ENCODE measurements at regions not wholly inside any gene's neighbourhood (a gene's known extent, or its start where the extent isn't known, plus 50 kb on each side); places are given as distances from the start of the nearest gene placed in this dataset.

GRCh38 chrX:82237328-82237727, 1035.4 kb downstream of the SH3BGRL start:
- H3K4me3 ChIP-seq (ENCODE audit: low read depth, low read length): no peak overlapping the region
- ChIA-PET CTCF (no interaction called here), POLR2A (no interaction called here)
- TF ChIP-seq SP3 (tag by site-specific recombination; IDR thresholded peaks at IDR 0.05) (no peak), ZNF501 (tag by site-specific recombination; IDR thresholded peaks at IDR 0.05) (no peak), ZFP37 (tag by site-specific recombination; IDR thresholded peaks at IDR 0.05) (no peak), ZNF792 (tag by site-specific recombination; IDR thresholded peaks at IDR 0.05) (no peak), ZNF16 (tag by site-specific recombination; IDR thresholded peaks at IDR 0.05; ENCODE audit: low read depth) (no peak), SETDB1 (IDR thresholded peaks at IDR 0.05; ENCODE audit: insufficient read length, low read length) (peak; percentile 71), ZNF777 (tag by site-specific recombination; IDR thresholded peaks at IDR 0.05; ENCODE audit: borderline replicate concordance) (no peak), TRIM28 (IDR thresholded peaks at IDR 0.05; ENCODE audit: borderline replicate concordance, low read length) (peak; percentile 91), OVOL3 (tag by site-specific recombination; IDR thresholded peaks at IDR 0.05) (no peak), ZNF423 (tag by site-specific recombination; IDR thresholded peaks at IDR 0.05) (no peak), ZNF529 (tag by site-specific recombination; IDR thresholded peaks at IDR 0.05; ENCODE audit: insufficient replicate concordance) (peak; percentile 19), SALL2 (tag by site-specific recombination; IDR thresholded peaks at IDR 0.05; ENCODE audit: borderline replicate concordance) (no peak), ZNF398 (tag by site-specific recombination; IDR thresholded peaks at IDR 0.05) (no peak), ZNF626 (tag by site-specific recombination; IDR thresholded peaks at IDR 0.05) (peak; percentile 92; the same call in 1 of the 2 replicates), ZNF658 (tag by site-specific recombination; IDR thresholded peaks at IDR 0.05) (no peak), KLF8 (tag by site-specific recombination; IDR thresholded peaks at IDR 0.05) (peak; percentile 35; the same call in 1 of the 2 replicates), YY2 (tag by site-specific recombination; IDR thresholded peaks at IDR 0.05) (no peak), KLF10 (tag by site-specific recombination; IDR thresholded peaks at IDR 0.05) (no peak), ZNF664 (tag by site-specific recombination; IDR thresholded peaks at IDR 0.05) (no peak), ZSCAN5A (tag by site-specific recombination; IDR thresholded peaks at IDR 0.05) (no peak), KLF17 (tag by site-specific recombination; IDR thresholded peaks at IDR 0.05) (no peak), ZNF239 (tag by site-specific recombination; IDR thresholded peaks at IDR 0.05) (no peak), HOXA7 (CRISPR knock-in tag; IDR thresholded peaks at IDR 0.05; ENCODE audit: borderline replicate concordance) (no peak), MZF1 (tag by site-specific recombination; IDR thresholded peaks at IDR 0.05; ENCODE audit: borderline replicate concordance) (no peak), ZNF2 (tag by site-specific recombination; IDR thresholded peaks at IDR 0.05) (no peak), WT1 (tag by site-specific recombination; IDR thresholded peaks at IDR 0.05) (no peak), ZNF155 (tag by site-specific recombination; IDR thresholded peaks at IDR 0.05) (no peak), ZSCAN16 (tag by site-specific recombination; IDR thresholded peaks at IDR 0.05) (no peak), ZNF148 (tag by site-specific recombination; IDR thresholded peaks at IDR 0.05; ENCODE audit: borderline replicate concordance) (no peak), ZNF488 (tag by site-specific recombination; IDR thresholded peaks at IDR 0.05) (no peak), HIC1 (tag by site-specific recombination; IDR thresholded peaks at IDR 0.05) (no peak), ZNF133 (tag by site-specific recombination; IDR thresholded peaks at IDR 0.05) (no peak)
- H3K36me3 ChIP-seq (ENCODE audit: control insufficient read depth in 2 of 2, insufficient read depth in 1 of 2, low read length in 2 of 2): no peaks in the 10 kb centered on the region
- H3K9me3 ChIP-seq (ENCODE audit: control insufficient read depth, insufficient read depth, low read depth, low read length): peaks cover 2% of the 10 kb centered on the region
- no peaks in the 10 kb centered on the region for H3K4me1 ChIP-seq (ENCODE audit: control insufficient read depth, insufficient read depth, low read length)
- no peak overlapping the region for H3K27ac ChIP-seq (ENCODE audit: extremely low read depth, low read depth, low read length)

Data from HEK293 (cell line).